Astrocyte of the spinal cord (primary cell): ENCODE measurements at regions not wholly inside any gene's neighbourhood (a gene's known extent, or its start where the extent isn't known, plus 50 kb on each side); places are given as distances from the start of the nearest gene placed in this dataset.

Experiments used
- DNase-seq: peaks from one replicate; pipeline ENCODE4 v3.0.0; 2011; ENCODE audit warnings: low read depth, low spot score
- H3K4me3 ChIP-seq: 2 replicates; pipeline ENCODE4 v1.5.1; 2011; ENCODE audit warnings: low read depth, mild to moderate bottlenecking, low read length, moderate library complexity
- CTCF ChIP-seq: IDR thresholded peaks from 2 replicates; pipeline ENCODE4 v1.5.1; 2012; ENCODE audit warnings: low read depth, mild to moderate bottlenecking, low read length, inconsistent platforms
- in situ Hi-C: cut with HindIII; loops from 2 replicates; pipeline ENCODE4 v1.10.0; 2017; ENCODE audit warnings: low sequenced_read_pairs

- in situ Hi-C loops, result no loop called here
- H3K4me3 ChIP-seq, result no peak overlapping the region
- DNase-seq, result no peak
- TF ChIP-seq CTCF, result no peak
Measured at GRCh38 chr7:118711688-118712087, 487.2 kb downstream of the ANKRD7 start.

- no peak overlapping the region for H3K4me3 ChIP-seq
- in situ Hi-C loops, result no loop called here
- TF ChIP-seq CTCF, result no peak
- no peak for DNase-seq
Measured at GRCh38 chr7:118713039-118713438, 488.5 kb downstream of the ANKRD7 start.

- TF ChIP-seq CTCF, result no peak
- in situ Hi-C loops, result no loop called here
- DNase-seq, result no peak
- H3K4me3 ChIP-seq, result no peak overlapping the region
Measured at GRCh38 chr7:118720632-118721031, 496.1 kb downstream of the ANKRD7 start.

DNA sequence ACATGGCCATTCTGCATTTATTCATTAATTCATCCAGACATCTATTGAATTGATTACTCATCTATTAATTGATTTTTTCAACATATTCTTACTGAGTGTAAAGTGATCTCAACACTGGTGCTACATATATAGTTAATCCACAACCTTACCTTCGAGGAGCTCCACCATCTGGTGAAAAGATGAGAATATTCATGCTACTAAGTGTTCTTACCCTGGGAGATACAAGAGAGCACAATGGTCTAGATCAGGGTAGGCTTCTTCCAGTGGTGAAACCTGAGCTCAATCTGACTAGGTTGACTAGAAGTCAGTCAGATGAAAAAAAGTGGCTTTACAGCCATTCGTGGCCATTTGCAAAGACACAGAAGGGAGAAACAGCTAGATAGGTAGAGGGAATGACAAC lies 507.4 kb downstream of the ANKRD7 start:
- no peak for DNase-seq
- no peak overlapping the region for H3K4me3 ChIP-seq
- in situ Hi-C loops, result no loop called here
- no peak for TF ChIP-seq CTCF

- in situ Hi-C loops, result no loop called here
- H3K4me3 ChIP-seq, result no peak overlapping the region
- DNase-seq, result no peak
- TF ChIP-seq CTCF, result no peak
Measured at GRCh38 chr7:118734541-118734940, 510.0 kb downstream of the ANKRD7 start.

DNA sequence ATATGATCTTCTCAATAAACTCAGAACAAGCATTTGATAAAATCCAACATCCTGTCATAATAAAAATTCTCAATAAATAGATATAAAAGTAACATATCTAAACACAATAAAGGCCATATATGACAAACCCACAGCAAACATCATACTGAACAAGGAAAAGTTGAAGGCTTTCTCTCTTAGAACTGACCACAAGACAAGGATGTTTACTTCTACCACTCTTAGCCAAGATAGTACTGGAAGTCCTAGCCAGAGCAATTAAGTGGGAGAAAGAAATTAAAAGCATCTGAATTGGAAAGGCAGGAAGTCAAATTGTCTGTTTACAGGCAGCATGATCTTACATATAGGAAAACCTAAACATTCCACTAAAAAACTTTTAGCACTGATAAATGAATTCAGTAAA lies 510.9 kb downstream of the ANKRD7 start:
- TF ChIP-seq CTCF, result no peak
- in situ Hi-C loops, result no loop called here
- no peak for DNase-seq
- no peak overlapping the region for H3K4me3 ChIP-seq

- TF ChIP-seq CTCF, result no peak
- DNase-seq, result no peak
- no peak overlapping the region for H3K4me3 ChIP-seq
- in situ Hi-C loops, result no loop called here
Measured at GRCh38 chr7:118737935-118738334, 513.4 kb downstream of the ANKRD7 start.
